Right kidney (tissue), 1 donor: ENCODE measurements at regions not wholly inside any gene's neighbourhood (a gene's known extent, or its start where the extent isn't known, plus 50 kb on each side); places are given as distances from the start of the nearest gene placed in this dataset.

Experiments used
- DNase-seq: peaks from one replicate; pipeline ENCODE4 v3.0.0-alpha.2; 2016

DNA sequence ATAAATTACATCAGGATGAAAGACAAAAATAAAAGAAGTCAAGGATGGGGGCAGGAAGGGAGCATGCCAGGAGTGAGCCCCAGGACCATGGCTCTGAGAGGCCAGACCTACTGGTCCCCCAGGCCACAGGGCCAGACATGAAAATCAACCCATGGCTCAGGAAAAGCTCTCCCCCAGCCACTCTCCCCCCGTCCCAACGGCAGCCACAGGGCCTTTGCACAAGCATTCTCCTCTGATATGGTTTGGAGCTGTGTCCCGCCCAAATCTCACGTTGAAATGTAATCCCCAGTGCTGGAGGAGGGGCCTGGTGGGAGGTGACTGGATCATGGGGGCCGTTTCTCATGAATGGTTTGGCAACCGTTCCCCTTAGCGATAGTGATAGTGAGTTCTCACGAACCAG is 80.8 kb upstream of the ANO1 start:
- DNase-seq = no peak

DNA sequence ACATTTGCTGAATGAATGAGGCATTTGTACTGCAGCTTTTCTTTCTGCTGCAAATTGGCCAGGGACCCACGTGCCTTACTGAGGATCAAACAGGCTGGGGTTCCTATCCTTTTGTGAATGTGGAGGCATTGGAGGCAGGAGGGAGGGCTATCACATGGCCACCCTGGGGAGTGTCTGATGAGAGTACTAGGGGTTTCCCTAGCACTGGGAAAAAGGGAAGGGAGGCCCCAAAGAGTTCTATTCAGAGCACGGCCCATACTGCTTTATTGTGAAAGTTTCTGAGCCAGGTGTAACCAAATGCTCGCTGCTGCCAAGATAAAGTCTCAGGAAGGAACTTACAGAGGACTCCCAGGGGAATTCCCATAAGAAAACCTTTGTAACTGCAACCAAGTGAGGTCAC is 78.4 kb upstream of the ANO1 start:
- no peak for DNase-seq

DNA sequence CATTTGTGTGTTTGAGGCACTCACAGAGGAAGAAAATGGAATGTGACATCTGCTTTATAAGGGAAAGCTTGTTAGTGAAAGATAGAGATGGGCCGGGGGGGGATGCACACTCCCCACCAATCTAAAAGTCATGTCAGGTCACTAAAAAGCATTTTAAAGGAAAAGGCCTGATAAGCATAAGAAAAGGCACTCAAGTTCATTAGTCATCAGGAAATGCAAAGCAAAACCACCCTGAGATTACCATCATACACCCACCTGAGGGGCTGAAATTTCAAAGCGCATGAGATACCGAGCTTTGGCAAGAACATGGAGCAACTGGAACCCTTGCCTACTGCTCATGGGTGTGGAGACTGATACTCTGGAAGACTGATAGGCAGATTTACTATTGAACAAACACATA is 77.9 kb upstream of the ANO1 start:
- no peak for DNase-seq

DNA sequence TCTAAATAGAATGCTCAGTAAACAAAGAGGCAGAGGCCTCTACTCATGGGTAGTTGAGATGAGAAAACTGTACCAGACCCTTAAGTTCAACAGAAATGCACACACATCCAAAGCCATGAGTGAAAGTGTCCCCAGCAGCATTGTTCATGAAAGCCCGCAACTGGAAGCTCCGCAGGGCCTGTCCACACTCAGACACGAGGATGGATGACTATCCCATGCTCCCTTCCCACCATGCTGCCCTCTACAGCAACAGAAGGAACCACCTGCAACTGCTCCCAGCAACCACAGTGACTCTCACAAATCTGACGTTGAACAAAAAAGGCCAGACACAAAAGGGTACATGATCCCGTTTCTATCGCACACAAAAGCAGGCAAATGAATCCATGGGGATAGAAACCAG is 76.9 kb upstream of the ANO1 start:
- no peak for DNase-seq

DNA sequence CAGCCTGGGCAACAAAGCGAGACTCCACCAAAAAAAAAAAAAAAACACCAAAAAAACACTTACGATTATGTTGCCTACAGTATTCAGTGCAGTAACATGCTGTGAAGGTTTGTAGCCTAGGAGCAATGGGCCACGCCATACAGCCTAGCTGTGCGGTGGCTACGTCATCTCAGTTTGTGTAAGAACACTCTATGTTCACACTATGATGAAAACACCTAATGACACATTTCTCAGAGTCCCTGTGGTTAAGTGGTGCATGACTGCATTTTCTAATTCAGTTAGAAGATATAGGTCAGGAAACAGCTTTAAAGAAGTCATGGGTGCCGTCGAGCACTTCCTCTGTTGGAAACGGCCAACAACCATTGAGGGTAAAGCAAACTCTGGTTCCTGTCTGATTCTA is 75.7 kb upstream of the ANO1 start:
- no peak for DNase-seq

DNA sequence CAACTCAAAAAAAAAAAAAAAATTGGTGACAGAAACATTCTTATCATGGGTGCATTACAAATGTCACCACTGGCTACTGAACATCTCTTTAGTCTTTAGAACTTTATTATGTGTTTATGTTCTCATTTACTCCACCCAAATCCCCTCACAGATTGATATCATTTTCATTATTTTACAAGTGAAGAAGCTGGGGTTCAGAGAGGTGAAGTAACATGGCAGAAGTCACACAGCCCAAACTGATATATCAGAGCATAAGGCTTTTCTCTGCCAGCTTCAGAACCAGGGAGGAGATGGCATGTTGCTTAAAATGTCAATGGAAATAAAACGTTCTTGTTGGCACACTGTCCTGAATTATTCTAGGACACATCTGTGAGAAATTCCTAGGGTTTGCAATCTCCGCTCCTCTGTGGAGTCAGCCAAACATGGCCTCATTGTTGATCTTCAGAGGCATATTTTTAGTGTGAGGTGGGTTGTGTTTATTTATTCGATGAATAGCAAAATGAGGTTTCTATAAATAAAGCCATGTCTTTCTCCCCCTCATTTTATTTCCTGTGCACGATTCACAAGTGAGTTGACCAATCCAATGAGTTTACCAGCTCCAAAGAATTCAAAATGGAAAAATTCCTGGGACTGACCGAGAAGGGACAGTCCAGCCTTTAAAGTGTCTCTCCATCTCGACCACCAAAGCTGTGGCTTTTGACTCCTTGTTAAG is 72.9 kb upstream of the ANO1 start:
- no peak for DNase-seq

DNA sequence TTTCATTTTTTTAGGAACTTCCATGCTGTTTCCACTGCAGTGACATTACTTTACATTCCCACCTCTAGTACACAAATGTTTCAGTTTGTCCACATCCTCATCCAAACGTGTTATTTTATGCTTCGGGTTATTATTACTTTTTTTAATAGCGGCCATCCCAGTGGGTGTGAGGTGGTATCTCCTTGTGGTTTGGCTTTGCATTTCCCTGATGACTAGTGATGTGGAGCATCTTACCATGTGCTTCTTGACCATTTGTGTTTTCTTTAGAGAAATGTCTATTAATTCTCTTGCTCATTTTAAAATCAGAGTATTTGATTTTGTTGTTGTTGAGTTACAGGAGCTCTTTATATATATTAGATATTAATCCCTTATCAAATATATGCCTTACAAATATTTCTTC is 70.3 kb upstream of the ANO1 start:
- DNase-seq = no peak

DNA sequence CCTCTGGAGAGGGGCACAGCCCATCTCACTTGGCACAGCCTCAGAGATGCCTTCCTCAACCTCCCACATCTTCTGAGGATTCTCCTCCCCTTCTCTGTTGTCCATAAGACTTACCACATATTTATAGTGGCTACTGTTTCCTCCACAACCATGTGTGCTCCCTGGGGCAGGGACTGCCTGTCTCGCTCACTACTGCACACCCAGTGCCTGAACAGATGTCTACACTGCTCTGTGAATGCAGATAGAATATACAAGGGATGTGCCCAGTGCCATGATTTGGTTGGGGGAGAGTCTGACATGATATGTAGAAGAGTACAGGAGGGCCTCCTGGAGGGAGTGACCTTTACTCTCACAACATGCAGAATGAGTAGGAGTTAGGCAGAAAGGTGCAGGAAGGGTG is 67.3 kb upstream of the ANO1 start:
- DNase-seq = no peak

DNA sequence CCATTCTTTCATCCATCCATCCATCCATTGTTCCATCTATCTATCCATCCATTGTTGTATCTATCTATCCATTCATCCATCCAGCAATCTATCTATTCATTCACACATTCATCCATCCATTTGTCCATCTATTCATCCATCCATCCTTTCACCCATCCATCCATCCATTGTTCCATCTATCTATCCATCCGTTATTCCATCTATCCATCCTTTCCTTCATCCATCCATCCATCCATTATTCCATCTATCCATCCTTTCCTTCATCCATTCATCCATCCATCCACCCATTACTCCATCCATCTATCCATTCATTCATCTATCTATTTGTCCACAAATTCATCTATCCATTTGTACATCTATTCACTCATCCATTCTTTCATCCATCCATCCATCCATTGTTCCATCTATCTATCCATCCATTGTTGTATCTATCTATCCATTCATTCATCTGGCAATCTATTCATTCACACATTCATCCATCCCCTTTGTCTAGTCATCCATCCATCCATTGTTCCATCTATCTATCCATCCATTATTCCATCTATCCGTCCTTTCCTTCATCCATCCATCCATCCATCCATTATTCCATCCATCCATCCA is 65.9 kb upstream of the ANO1 start:
- DNase-seq = no peak

DNA sequence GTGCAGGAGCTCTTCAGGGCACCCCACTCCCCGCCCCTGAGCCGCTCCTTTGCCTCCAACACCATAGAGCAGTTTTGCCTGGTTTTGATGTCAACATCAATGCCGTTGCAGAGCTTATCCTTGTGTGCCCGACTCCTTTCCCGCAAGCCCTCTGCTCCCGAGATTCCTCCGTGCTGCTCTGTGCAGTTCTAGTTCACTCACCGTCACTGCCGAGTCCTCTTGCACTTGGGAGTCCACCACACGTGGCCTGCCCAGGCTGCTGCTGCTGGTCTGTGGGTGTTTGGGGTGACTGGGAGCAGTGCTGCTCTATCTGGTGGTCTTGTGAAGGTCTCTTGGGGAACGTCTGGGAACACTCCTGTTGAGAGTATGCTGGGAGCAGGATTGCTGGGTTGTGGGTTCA is 63.8 kb upstream of the ANO1 start:
- DNase-seq = no peak

DNA sequence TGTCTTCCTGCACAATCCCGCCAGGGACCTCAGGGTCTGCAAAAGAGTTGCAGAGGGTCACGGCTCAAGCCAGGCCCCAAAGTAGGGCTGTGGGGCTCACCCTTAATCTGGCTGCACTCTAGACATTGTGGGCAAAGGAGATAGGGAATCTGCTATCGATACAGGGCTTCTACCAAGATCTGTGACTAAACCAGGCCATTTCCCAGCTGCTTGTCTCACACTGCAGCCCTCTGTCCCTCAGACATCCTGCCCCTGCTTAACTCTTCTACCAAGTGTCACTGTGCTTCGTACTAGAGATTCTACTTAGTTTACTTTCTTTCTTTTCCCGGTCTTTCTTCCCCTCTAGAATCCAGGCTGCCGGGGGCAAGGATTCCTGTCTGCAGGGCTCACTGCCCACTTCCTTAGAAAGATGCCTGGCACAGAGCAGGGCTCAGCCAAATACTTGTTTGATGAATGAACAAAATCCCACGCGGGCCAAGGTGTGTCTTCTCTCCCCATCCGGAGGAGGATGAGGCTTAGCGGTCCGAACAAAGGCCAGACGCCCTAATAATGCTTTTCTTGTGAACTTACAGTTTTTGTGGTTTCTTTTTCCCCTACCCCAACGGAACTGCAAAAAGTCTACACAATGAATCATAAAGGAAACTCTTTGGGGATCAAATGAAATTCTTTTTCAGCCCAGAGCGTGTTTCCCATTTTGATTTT is 61.3 kb upstream of the ANO1 start:
- DNase-seq = no peak

DNA sequence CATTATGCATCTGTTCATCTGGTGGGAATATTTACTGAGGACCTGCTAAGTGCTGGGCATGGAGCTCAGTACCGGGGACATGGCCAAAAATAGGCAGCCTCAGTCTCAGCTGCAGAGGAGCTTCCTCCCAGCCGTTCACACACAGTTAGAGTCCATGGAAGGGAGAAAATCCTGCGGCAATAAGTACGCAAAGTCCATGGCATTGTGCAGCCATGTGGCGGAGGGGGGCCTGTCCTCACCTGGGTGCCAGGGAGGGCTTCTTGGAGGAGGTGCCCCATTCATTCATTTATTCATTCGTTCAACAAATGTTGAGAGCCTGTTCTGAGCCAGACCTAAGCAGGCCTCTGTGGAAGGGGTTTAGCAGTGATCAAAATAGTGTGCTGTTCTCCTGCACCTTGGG is 59.3 kb upstream of the ANO1 start:
- DNase-seq = no peak

DNA sequence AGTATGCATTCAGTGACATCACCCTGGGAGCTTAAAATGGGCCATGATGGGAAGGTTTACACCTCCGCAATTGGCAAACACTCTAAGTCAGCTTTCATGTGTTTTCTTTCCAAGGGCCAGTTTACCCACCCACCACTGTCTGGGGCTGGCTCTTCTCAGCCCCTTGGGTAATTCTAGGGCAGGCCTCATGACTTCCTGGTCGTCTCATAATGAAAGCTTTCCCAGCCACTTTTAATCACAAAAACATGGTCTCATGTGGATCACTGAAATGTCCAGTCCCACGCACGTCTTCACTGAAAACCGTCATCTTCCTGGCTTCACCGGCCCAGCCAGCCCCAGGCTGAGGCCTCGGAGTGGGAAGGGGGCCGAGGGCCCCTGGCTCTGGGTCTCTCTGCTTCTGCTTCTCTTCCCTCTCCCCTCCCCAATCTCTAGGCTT is 58.5 kb upstream of the ANO1 start:
- DNase-seq = no peak

DNA sequence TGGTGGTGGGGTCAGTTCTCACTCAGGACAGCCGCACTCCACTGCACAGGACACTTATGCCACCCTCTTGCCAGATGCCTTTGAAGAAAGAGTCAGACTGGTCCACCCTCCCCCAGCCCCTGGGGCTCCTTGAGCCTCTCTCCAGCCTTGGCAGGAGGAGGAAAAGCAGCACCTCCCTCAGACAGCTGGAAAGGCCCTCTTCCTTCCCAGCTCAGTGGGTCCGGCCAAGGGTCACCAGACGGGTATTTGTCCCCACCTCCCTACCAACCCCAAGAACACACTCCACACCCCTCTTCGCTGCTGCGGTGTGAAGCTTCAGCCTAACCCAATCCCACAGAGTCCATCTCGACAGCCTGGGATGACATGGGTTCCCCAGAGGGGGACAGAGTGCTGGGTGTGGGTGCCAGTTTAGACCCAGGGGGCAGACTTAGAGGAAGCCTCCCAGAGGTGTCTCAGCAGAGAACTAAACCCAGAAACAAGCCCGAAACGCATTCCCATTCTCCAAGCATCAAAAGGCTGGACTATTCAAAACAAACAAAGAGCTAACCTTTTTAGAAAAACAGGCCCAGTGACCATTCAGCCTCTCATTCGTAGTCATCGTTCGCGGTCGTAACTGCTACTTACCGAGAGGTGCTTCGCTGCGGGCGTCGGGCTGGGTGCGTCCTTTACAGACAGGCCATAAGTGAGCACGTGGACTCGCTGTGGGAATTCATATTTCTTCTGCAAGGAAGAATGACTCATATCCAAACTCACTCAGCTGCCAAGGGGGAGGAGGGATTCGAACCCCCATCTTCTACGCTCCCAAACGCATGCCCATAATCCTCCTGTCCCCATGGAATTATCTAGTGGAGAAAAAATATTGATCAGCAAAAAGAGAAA is 57.5 kb upstream of the ANO1 start:
- DNase-seq = no peak

DNA sequence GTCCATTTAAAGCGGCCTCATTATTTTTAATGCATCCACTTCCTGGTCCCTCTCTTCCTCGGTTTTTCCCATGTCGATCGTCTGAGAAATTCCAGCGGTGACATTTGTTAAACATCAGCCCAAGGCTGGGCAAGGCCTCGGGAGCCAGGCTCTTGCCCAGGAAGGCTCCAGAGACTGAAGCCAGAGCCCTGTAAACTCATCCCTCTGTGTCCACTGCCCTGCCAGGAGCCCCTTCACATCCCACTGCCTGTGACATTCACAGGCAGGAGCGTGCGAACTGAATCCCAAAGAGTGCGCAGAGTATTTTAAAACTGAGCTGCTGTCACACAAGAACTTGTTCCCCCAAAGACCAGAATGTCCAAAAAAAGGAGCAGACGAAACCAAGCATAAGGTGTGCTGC is 56.5 kb upstream of the ANO1 start:
- DNase-seq = no peak

DNA sequence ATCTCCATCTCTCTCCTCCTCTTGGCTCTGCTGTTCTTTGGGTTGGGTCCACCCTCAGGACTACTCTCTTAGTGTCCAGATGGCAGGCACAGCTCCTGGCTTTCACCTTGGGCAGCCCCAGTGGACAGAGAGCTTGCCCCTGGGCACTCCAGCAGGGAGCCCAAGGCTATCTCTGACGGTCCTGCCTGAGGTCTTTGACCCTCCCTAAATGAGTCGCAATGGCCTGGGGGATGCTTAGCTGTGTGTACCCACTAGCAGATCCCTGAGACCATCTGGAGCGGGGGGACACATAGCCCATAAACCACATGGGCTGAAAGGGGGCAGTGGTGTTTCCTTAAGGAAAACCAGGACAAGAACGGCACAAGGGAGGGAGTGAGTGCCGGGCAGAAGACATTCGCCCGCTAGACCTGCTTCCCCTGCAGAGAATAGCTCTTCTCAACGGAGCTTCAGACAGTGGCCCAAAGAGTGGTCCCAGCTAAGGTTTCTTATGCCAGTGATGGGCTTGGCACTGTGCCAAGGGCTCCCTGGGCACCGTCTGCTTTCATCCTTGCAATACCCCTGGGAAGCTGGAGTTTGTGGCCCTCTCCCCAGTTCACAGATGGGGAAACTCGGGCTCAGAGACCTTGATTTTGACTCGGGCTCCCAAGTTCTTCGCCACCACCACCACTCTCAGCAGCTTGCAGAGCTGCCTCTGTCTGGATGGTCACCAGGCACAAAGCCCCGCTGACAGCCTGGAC is 53.9 kb upstream of the ANO1 start:
- no peak for DNase-seq

DNA sequence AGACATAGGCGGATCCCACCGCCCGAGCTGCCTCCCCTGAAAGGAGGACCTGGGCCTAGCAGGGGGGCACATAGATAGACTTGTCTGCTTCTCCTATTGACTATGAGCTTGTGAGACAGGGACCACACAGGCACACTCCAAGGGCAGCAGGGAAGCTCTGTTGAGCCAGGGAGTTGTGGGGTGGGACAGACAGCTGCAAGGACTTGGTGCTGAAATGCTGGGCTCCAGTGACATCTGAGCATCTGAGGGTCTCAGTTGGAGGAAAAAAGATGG is 53.4 kb upstream of the ANO1 start:
- DNase-seq = no peak

DNA sequence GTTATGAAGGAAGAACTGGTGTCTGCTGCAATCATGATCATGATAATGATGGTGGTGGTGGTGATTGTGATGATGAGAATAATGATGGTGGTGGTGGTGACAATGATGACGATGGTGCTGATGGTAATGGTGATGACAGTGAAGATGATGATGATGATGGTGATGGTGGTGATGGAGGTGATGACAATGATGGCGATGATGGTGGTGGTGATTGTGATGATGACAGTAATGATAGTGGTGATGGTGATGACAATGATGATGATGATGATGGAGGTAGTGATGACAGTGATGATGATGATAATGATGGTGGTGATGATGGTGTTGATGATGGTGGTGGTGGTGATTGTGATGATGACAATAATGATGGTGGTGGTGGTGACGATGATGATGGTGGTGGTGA is 52.8 kb upstream of the ANO1 start:
- no peak for DNase-seq

DNA sequence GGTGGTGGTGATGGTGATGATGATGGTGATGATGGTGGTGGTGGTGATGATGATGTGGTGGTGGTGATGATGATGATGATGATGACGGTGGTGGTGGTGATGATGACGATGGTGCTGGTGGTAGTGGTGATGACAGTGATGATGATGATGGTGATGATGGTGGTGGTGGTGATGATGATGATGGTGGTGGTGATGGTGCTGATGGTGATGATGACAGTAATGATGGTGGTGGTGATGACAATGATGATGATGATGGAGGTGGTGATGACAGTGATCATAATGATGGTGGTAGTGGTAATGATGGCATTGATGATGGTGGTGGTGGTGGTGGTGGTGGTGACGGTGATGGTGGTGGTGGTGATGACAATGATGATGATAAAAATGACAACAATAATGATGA is 52.1 kb upstream of the ANO1 start:
- no peak for DNase-seq

DNA sequence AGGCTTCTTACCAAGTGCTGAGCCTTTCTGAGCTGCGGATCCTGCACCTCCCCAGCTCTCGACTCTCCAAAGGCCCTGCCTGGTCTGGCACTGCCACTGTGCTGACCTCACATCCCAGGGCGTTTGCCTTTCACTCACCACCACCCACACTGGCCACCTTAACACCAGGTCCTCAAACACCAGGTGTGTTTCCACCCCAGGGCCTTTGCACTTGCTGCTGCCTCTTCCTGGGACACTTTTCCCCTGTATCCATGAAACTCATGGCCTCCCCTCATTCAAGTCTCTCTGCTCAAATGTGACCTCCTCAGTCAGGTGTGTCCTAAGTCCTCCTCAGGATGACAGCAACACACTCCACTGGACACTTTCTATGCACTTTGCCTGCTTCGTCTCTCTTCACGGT is 51.4 kb upstream of the ANO1 start:
- DNase-seq = no peak

DNA sequence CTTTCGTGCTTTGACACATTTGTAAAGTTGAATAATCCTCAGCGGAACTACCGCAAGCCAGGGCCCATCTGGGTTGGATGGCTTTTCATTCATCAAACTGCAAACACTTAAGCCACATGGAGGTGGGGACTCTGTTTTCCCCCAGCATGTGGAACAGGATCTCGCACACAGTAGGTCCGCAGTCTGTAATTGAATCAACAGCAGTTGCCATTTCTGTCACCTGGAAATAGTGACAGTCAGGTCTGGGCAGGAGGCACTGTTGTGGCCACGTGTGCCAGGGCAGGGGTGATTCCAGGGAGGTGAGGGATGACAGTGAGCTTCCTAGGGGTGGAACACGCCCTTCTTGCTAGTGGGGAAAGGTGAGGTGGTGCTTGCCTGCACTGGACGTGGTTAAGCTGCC is 50.7 kb upstream of the ANO1 start:
- no peak for DNase-seq

DNA sequence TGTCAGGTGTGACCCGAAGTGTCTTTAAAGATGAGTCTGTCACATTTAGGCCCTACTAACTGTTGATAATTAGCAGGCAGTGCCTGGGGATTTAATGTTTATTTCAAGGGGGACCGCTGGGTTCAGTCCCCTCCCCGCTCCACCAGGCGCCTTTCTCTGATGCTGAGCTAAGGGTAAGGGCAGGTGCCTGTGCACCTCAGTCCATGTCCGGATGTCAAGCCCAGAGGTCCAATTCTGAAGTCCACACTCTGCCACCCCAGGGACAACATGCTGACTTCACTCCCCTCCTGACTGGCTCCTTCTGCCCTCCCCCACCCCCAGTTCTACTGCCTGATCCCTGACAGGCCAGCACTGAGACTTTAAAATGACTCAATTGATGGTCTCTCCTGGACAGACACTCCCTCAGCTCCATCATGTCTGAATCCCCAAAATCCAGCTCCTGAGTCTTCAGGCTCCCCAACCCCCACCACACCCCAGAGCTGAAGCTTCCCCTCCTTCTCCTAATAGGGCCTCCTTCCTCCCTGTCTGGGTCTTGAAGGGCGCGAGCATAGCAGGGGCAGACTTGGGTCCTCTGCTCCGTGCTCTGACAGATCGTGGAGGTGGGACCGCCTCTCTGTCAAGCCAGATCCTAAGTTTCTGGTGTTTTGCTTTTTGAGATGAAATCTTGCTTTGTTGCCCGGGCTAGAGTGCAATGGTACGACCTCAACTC is 49.8 kb upstream of the ANO1 start:
- no peak for DNase-seq
